ENCODE measurements at regions not wholly inside any gene's neighbourhood (a gene's known extent, or its start where the extent isn't known, plus 50 kb on each side); places are given as distances from the start of the nearest gene placed in this dataset.

- TF ChIP-seq POLR2AphosphoS5 (IDR thresholded peaks at IDR 0.05; ENCODE audit: low read depth) (no peak), CTCF (IDR thresholded peaks at IDR 0.05; ENCODE audit: insufficient read depth, low read length) (no peak), REST (IDR thresholded peaks at IDR 0.05; ENCODE audit: insufficient replicate concordance, low read depth) (no peak), GABPA (IDR thresholded peaks at IDR 0.05; ENCODE audit: low read depth) (no peak)
Measured at GRCh38 chr15:88388686-88389085, 78.5 kb downstream of the MRPL46 start.

All from HL-60 (cell line).